ENCODE measurements at regions not wholly inside any gene's neighbourhood (a gene's known extent, or its start where the extent isn't known, plus 50 kb on each side); places are given as distances from the start of the nearest gene placed in this dataset.

- H3K27ac ChIP-seq (ENCODE audit: low read depth, low read length), result no peak overlapping the region
- H3K4me3 ChIP-seq (ENCODE audit: insufficient read depth, low read length, poor library complexity, severe bottlenecking), result no peak overlapping the region
- no peak overlapping the region for H2AFZ ChIP-seq (ENCODE audit: low read depth, low read length, severe bottlenecking)
- TF ChIP-seq EZH2phosphoT487 (conservative IDR thresholded peaks at IDR 0.05; ENCODE audit: low read length), result no peak
- H3K4me2 ChIP-seq (ENCODE audit: low read depth, low read length, poor library complexity, severe bottlenecking), result no peak overlapping the region
- no peaks in the 10 kb centered on the region for H3K27me3 ChIP-seq (ENCODE audit: low read length)
- no peaks in the 10 kb centered on the region for H3K9me2 ChIP-seq (replicated peaks; ENCODE audit: insufficient read depth, low read length)
- H3K79me2 ChIP-seq (ENCODE audit: insufficient read depth, low read length), result no peaks in the 10 kb centered on the region
- H3K9ac ChIP-seq (ENCODE audit: low read length), result no peak overlapping the region
- H3F3A ChIP-seq (ENCODE audit: insufficient read depth), result no peaks in the 10 kb centered on the region
- H4K20me1 ChIP-seq (ENCODE audit: low read depth, low read length), result no peaks in the 10 kb centered on the region
- no peaks in the 10 kb centered on the region for H3K9me3 ChIP-seq (ENCODE audit: insufficient read depth, low read length)
- H3K36me3 ChIP-seq (ENCODE audit: low read length), result no peaks in the 10 kb centered on the region
These were observed 73.1 kb upstream of the PIAS1 start for GRCh38 chr15:67980773-67981685.

DNA sequence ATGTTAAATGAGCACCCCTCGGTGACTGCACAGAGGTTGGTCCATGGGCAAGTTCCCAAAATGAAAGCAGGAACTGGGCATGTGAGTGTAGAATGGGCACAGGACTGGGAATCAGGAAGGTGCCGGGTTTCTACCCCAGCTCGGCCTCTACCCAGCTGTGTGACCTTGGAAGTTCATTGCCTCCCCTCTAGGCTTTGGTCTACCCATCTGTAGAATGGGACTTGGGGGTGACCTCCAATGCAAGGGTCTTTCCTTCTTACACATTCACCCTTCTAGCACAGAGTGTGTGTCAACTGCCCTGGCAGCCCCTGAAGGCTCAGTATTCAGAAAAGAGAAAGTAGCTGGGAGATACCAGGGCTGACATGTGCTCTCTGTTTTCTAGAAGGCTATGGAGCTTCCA is 72.3 kb upstream of the PIAS1 start:
- no peak overlapping the region for H3K9ac ChIP-seq (ENCODE audit: low read length)
- H3K9me3 ChIP-seq (ENCODE audit: insufficient read depth, low read length), result no peaks in the 10 kb centered on the region
- no peak overlapping the region for H3K27ac ChIP-seq (ENCODE audit: low read depth, low read length)
- no peaks in the 10 kb centered on the region for H4K20me1 ChIP-seq (ENCODE audit: low read depth, low read length)
- no peaks in the 10 kb centered on the region for H3K9me2 ChIP-seq (replicated peaks; ENCODE audit: insufficient read depth, low read length)
- H2AFZ ChIP-seq (ENCODE audit: low read depth, low read length, severe bottlenecking), result no peak overlapping the region
- no peak overlapping the region for H3K4me2 ChIP-seq (ENCODE audit: low read depth, low read length, poor library complexity, severe bottlenecking)
- no peak overlapping the region for H3K4me3 ChIP-seq (ENCODE audit: insufficient read depth, low read length, poor library complexity, severe bottlenecking)
- no peaks in the 10 kb centered on the region for H3K36me3 ChIP-seq (ENCODE audit: low read length)
- H3K79me2 ChIP-seq (ENCODE audit: insufficient read depth, low read length), result no peaks in the 10 kb centered on the region
- TF ChIP-seq CTCF (IDR thresholded peaks at IDR 0.05; ENCODE audit: insufficient read depth, low read length, poor library complexity, severe bottlenecking) (no peak), EZH2phosphoT487 (conservative IDR thresholded peaks at IDR 0.05; ENCODE audit: low read length) (no peak)
- no peaks in the 10 kb centered on the region for H3K27me3 ChIP-seq (ENCODE audit: low read length)
- no peaks in the 10 kb centered on the region for H3F3A ChIP-seq (ENCODE audit: insufficient read depth)

DNA sequence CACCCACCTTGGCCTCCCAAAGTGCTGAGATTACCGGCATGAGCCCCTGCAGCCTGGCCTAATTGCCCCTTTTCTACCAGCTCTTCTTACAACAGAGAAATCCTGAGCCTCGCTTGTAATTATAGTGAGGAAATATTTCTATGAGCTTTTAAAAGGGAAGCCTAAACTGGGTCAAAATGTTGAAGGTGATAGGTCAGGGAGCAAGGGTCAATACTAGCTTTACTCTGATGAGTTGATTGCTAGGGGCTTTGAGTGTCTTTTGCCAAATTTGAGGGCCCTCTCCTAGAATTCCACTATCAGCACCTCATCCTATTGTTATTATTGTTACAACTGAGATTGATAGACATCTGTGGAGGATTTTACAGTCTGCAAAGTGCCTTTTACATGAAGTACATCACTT is 62.4 kb upstream of the PIAS1 start:
- Histone ChIP-seq H4K20me1 (ENCODE audit: low read depth, low read length) (no peaks in the 10 kb centered on the region), H3K36me3 (ENCODE audit: low read length) (no peaks in the 10 kb centered on the region), H3K4me3 (ENCODE audit: insufficient read depth, low read length, poor library complexity, severe bottlenecking) (no peak overlapping the region), H3K9me2 (replicated peaks; ENCODE audit: insufficient read depth, low read length) (no peaks in the 10 kb centered on the region), H3F3A (ENCODE audit: insufficient read depth) (no peaks in the 10 kb centered on the region), H3K9me3 (ENCODE audit: insufficient read depth, low read length) (no peaks in the 10 kb centered on the region), H3K27ac (ENCODE audit: low read depth, low read length) (no peak overlapping the region), H2AFZ (ENCODE audit: low read depth, low read length, severe bottlenecking) (no peak overlapping the region), H3K27me3 (ENCODE audit: low read length) (no peaks in the 10 kb centered on the region), H3K79me2 (ENCODE audit: insufficient read depth, low read length) (no peaks in the 10 kb centered on the region), H3K9ac (ENCODE audit: low read length) (no peak overlapping the region), H3K4me2 (ENCODE audit: low read depth, low read length, poor library complexity, severe bottlenecking) (no peak overlapping the region)
- TF ChIP-seq CTCF (IDR thresholded peaks at IDR 0.05; ENCODE audit: insufficient read depth, low read length, poor library complexity, severe bottlenecking) (no peak), EZH2phosphoT487 (conservative IDR thresholded peaks at IDR 0.05; ENCODE audit: low read length) (no peak)

- H3K27me3 ChIP-seq (ENCODE audit: low read length), result no peaks in the 10 kb centered on the region
These were observed 61.7 kb upstream of the PIAS1 start for GRCh38 chr15:67992411-67992810.

More at GRCh38 chr15:67992411-67992810, 61.7 kb upstream of the PIAS1 start:
- Histone ChIP-seq H3K79me2 (ENCODE audit: insufficient read depth, low read length) (no peaks in the 10 kb centered on the region), H3K9me2 (replicated peaks; ENCODE audit: insufficient read depth, low read length) (no peaks in the 10 kb centered on the region), H3K27ac (ENCODE audit: low read depth, low read length) (no peak overlapping the region), H4K20me1 (ENCODE audit: low read depth, low read length) (no peaks in the 10 kb centered on the region), H3K4me2 (ENCODE audit: low read depth, low read length, poor library complexity, severe bottlenecking) (no peak overlapping the region), H3K9me3 (ENCODE audit: insufficient read depth, low read length) (no peaks in the 10 kb centered on the region), H3K36me3 (ENCODE audit: low read length) (no peaks in the 10 kb centered on the region), H3F3A (ENCODE audit: insufficient read depth) (no peaks in the 10 kb centered on the region), H3K4me3 (ENCODE audit: insufficient read depth, low read length, poor library complexity, severe bottlenecking) (no peak overlapping the region), H3K9ac (ENCODE audit: low read length) (no peak overlapping the region), H2AFZ (ENCODE audit: low read depth, low read length, severe bottlenecking) (no peak overlapping the region)
- TF ChIP-seq EZH2phosphoT487 (conservative IDR thresholded peaks at IDR 0.05; ENCODE audit: low read length) (no peak), CTCF (IDR thresholded peaks at IDR 0.05; ENCODE audit: insufficient read depth, low read length, poor library complexity, severe bottlenecking) (no peak)

Data from SU-DHL-6 (cell line).